Progenitor cell of endocrine pancreas (in vitro differentiated cells): ENCODE measurements at regions not wholly inside any gene's neighbourhood (a gene's known extent, or its start where the extent isn't known, plus 50 kb on each side); places are given as distances from the start of the nearest gene placed in this dataset.

Experiments used
- DNase-seq: peaks from one replicate; pipeline ENCODE4 v3.0.0; 2021; ENCODE audit warnings: low spot score; ENCODE audit not compliant: unreplicated experiment
- H3K27ac Mint-ChIP-seq: 2 replicates; pipeline ENCODE4 v1.8.0; 2021; ENCODE audit warnings: mild to moderate bottlenecking, moderate library complexity, mixed read lengths
- H3K27me3 Mint-ChIP-seq: 2 replicates; pipeline ENCODE4 v1.8.0; 2021; ENCODE audit warnings: mixed read lengths
- H3K36me3 Mint-ChIP-seq: 2 replicates; pipeline ENCODE4 v1.8.0; 2022; ENCODE audit warnings: mixed read lengths; ENCODE audit not compliant: insufficient read depth
- H3K4me1 Mint-ChIP-seq: 2 replicates; pipeline ENCODE4 v1.8.0; 2021; ENCODE audit warnings: low read depth, mixed read lengths
- H3K4me3 Mint-ChIP-seq: 2 replicates; pipeline ENCODE4 v1.8.0; 2021; ENCODE audit warnings: low read depth, mild to moderate bottlenecking, moderate library complexity, mixed read lengths
- H3K9me3 Mint-ChIP-seq: 2 replicates; pipeline ENCODE4 v1.8.0; 2021; ENCODE audit warnings: low read depth, mixed read lengths
- TF ChIP-seq, protein P1 (sequence below): fragments of 200-600 bp; sonication (generic); IDR thresholded peaks from one replicate; pipeline ENCODE4 v1.5.0; 2021; ENCODE audit warnings: antibody characterized with exemption, mild to moderate bottlenecking; ENCODE audit not compliant: unreplicated experiment

- TF ChIP-seq, protein P1, sequence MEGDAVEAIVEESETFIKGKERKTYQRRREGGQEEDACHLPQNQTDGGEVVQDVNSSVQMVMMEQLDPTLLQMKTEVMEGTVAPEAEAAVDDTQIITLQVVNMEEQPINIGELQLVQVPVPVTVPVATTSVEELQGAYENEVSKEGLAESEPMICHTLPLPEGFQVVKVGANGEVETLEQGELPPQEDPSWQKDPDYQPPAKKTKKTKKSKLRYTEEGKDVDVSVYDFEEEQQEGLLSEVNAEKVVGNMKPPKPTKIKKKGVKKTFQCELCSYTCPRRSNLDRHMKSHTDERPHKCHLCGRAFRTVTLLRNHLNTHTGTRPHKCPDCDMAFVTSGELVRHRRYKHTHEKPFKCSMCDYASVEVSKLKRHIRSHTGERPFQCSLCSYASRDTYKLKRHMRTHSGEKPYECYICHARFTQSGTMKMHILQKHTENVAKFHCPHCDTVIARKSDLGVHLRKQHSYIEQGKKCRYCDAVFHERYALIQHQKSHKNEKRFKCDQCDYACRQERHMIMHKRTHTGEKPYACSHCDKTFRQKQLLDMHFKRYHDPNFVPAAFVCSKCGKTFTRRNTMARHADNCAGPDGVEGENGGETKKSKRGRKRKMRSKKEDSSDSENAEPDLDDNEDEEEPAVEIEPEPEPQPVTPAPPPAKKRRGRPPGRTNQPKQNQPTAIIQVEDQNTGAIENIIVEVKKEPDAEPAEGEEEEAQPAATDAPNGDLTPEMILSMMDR: no peak
- Mint-ChIP-seq H3K36me3 (no peaks in the 10 kb centered on the region), H3K9me3 (peaks cover 18% of the 10 kb centered on the region), H3K4me3 (no peak overlapping the region), H3K27me3 (peaks cover 28% of the 10 kb centered on the region), H3K4me1 (no peaks in the 10 kb centered on the region), H3K27ac (peak overlapping the region; percentile 17)
- DNase-seq: no peak
Measured at GRCh38 chr3:83934192-83935021, 1024.4 kb upstream of the CADM2 start.

- Mint-ChIP-seq H3K9me3 (peaks cover 10% of the 10 kb centered on the region), H3K27ac (no peak overlapping the region), H3K27me3 (peaks cover 39% of the 10 kb centered on the region), H3K4me3 (no peak overlapping the region), H3K4me1 (no peaks in the 10 kb centered on the region), H3K36me3 (no peaks in the 10 kb centered on the region)
- no peak for DNase-seq
- TF ChIP-seq, protein P1: no peak
Measured at GRCh38 chr3:83938491-83938890, 1020.3 kb upstream of the CADM2 start.

- Mint-ChIP-seq H3K27me3 (peaks cover 43% of the 10 kb centered on the region), H3K36me3 (no peaks in the 10 kb centered on the region), H3K4me3 (no peak overlapping the region), H3K9me3 (peaks cover 7% of the 10 kb centered on the region), H3K4me1 (peaks cover 4% of the 10 kb centered on the region), H3K27ac (no peak overlapping the region)
- TF ChIP-seq, protein P1: no peak
- no peak for DNase-seq
Measured at GRCh38 chr3:83941990-83942745, 1016.6 kb upstream of the CADM2 start.

GRCh38 chr3:83946049-83946448, 1012.7 kb upstream of the CADM2 start:
- H3K4me3 Mint-ChIP-seq: no peak overlapping the region
- no peaks in the 10 kb centered on the region for H3K36me3 Mint-ChIP-seq
- peaks cover 7% of the 10 kb centered on the region for H3K9me3 Mint-ChIP-seq
- TF ChIP-seq, protein P1: no peak
- H3K27me3 Mint-ChIP-seq: peaks cover 48% of the 10 kb centered on the region
- no peak for DNase-seq
- H3K4me1 Mint-ChIP-seq: peaks cover 4% of the 10 kb centered on the region
- H3K27ac Mint-ChIP-seq: no peak overlapping the region

- no peak for DNase-seq
Measured at GRCh38 chr3:83946554-83946953, 1012.2 kb upstream of the CADM2 start.

More at GRCh38 chr3:83946554-83946953, 1012.2 kb upstream of the CADM2 start:
- Mint-ChIP-seq H3K27ac (no peak overlapping the region), H3K4me3 (no peak overlapping the region), H3K36me3 (no peaks in the 10 kb centered on the region), H3K4me1 (peaks cover 4% of the 10 kb centered on the region), H3K27me3 (peaks cover 45% of the 10 kb centered on the region), H3K9me3 (peaks cover 7% of the 10 kb centered on the region)
- TF ChIP-seq, protein P1: peak; percentile 29
